Subcutaneous abdominal adipose tissue (tissue), 5 donors: ENCODE measurements at regions not wholly inside any gene's neighbourhood (a gene's known extent, or its start where the extent isn't known, plus 50 kb on each side); places are given as distances from the start of the nearest gene placed in this dataset.

Source experiments
- H3K27ac ChIP-seq: one replicate; pipeline ENCODE4 v1.7.0; 2013; ENCODE audit warnings: low read depth, mild to moderate bottlenecking, inconsistent platforms, low read length, moderate library complexity
- H3K27me3 ChIP-seq, 5 donors: one replicate each; pipeline ENCODE4 v1.7.0; 2013; ENCODE audit warnings: low read length in 5 of 5, inconsistent platforms in 1 of 5; ENCODE audit not compliant: control insufficient read depth in 5 of 5, insufficient read depth in 4 of 5
- H3K36me3 ChIP-seq, 5 donors: one replicate each; pipeline ENCODE4 v1.7.0; 2013; ENCODE audit warnings: low read length in 5 of 5; ENCODE audit not compliant: control insufficient read depth in 5 of 5, insufficient read depth in 5 of 5
- H3K4me1 ChIP-seq, 5 donors: one replicate each; pipeline ENCODE4 v1.7.0; 2013; ENCODE audit warnings: low read length in 5 of 5, mild to moderate bottlenecking in 3 of 5, moderate library complexity in 1 of 5; ENCODE audit not compliant: control insufficient read depth in 5 of 5, insufficient read depth in 5 of 5
- H3K4me3 ChIP-seq, 5 donors: one replicate each; pipeline ENCODE4 v1.7.0; 2013; ENCODE audit warnings: low read length in 5 of 5, low read depth in 1 of 5
- H3K9ac ChIP-seq, 5 donors: one replicate each; pipeline ENCODE4 v1.7.0; 2013; ENCODE audit warnings: low read length in 5 of 5, mild to moderate bottlenecking in 4 of 5, moderate library complexity in 3 of 5
- H3K9me3 ChIP-seq, 5 donors: one replicate each; pipeline ENCODE4 v1.7.0; 2013; ENCODE audit warnings: low read length in 5 of 5; ENCODE audit not compliant: control insufficient read depth in 5 of 5
- donor health status: healthy.
- donor health status: healthy.
- donor health status: healthy.
- donor health status: healthy.
- donor health status: healthy.

DNA sequence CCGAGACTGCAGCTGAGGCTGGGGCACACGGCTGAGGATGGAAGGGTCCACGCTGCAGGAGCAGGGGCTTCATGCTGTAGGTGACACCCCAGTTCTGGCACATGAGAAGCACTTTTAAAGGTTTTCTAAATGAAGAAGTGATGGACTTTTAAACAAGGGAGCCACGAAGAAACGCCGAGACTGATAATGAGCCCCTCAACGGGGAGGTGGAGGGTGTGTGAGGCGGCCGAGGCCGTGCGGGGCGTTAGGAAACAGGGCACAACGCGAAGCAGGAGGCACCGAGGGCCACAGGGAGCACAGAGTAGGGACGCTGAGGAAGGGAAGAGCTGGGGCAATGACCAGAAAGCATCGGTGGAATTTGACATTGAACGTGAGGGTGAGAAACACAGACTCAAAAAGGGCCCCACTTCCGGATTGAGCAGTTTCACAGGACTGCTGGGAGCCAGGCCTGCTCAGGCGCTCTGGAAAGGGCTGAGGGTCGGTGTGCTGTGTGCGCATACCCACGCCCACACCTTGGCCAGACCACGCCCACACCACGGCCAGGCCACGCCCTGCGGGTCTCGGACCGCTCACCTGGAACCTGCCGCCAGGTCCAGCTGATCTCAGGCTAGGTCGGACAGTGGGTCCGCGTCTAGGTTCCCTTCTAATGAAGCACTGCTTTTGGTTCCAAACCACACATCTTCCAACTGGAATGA, 115.7 kb downstream of the GYPC start:
- no peak overlapping the region for H3K4me3 ChIP-seq
- H3K36me3 ChIP-seq: no peaks in the 10 kb centered on the region
- H3K9me3 ChIP-seq: no peaks in the 10 kb centered on the region
- no peak overlapping the region for H3K27ac ChIP-seq
- no peak overlapping the region for H3K9ac ChIP-seq
- H3K27me3 ChIP-seq: no peaks in the 10 kb centered on the region
- peaks cover 7 to 29% (median 26%) of the 10 kb centered on the region in 5 donors for H3K4me1 ChIP-seq

DNA sequence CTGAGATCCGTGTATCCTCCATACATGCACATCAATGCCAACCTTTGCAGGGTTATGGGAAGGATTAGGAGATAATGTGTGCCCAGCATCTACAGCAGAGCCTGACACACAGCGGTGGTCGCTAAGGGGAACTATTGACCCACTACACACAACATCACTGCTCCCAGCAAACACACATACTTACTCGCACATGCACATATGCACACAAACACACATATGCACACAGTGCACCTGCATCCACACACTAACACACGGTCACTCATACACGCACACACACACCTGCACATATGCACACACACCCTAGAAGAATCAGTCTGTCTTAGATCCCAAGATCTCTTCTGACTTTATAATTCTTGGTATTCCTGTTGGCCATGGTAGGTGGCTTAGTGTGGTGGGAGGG, 118.3 kb downstream of the GYPC start:
- Histone ChIP-seq H3K27me3 (no peaks in the 10 kb centered on the region), H3K36me3 (no peaks in the 10 kb centered on the region), H3K9ac (no peak overlapping the region), H3K4me1 (peaks cover 7 to 34% (median 26%) of the 10 kb centered on the region in 5 donors), H3K27ac (no peak overlapping the region), H3K9me3 (no peaks in the 10 kb centered on the region), H3K4me3 (no peak overlapping the region)

DNA sequence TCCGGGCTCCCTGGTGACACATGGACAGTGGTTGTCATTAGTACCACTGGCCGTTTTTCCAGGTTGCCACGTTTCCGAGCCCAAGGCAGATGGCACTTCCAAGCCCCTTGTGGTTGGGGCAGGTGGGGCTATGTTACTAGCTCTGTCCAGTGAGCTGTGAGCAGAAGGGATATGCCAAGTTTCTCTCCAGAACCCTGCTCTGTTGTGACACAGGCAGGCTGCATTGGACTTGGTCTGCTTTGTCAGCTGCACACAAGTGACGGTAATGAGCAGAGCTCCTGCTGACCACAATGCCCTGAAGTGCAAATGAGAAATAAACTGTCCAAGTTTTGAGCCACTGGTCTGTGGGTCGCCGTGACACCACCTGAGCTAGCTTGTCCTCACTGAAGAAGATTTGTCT, 118.8 kb downstream of the GYPC start:
- Histone ChIP-seq H3K4me3 (no peak overlapping the region), H3K27ac (no peak overlapping the region)

DNA sequence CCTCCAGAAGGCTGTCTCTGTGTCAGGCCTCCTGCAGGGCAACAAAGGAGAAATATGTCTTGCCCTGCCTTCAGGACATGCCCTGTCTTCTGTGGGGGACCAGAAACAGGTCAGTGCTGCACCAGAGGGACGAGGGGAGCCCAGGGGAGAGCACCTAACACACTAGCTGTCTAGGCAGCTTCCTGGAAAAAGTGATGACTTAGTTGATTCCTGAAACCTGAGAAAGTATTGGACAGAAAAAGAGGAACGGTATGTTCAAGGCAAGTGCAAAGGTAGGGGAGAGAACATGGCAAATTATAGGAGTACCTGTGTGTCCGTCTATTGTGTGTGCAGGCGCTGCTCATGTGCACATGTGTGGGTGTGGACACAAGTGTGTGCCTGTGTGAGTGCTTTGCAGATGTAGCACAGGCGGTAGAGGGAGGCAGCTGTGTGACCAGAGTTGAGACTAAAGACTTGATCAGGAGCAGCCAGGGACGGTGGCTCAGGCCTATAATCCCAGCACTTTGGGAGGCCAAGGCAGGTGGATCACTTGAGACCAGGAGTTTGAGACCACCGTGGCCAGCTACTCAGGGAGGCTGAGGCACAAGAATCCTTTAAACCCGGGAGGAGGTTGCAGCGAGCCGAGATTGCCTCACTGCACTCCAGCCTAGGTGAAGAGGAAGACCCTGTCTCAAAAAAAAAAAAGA, 119.5 kb downstream of the GYPC start:
- Histone ChIP-seq H3K4me1 (peaks cover 7 to 34% (median 26%) of the 10 kb centered on the region in 5 donors), H3K36me3 (no peaks in the 10 kb centered on the region), H3K4me3 (no peak overlapping the region), H3K9me3 (no peaks in the 10 kb centered on the region), H3K9ac (no peak overlapping the region), H3K27me3 (no peaks in the 10 kb centered on the region), H3K27ac (peak overlapping the region; percentile 12)

More for the DNA sequence above, 118.8 kb downstream of the GYPC start:
- Histone ChIP-seq H3K9ac (no peak overlapping the region), H3K36me3 (no peaks in the 10 kb centered on the region), H3K4me1 (peaks cover 7 to 34% (median 26%) of the 10 kb centered on the region in 5 donors), H3K27me3 (no peaks in the 10 kb centered on the region), H3K9me3 (no peaks in the 10 kb centered on the region)

DNA sequence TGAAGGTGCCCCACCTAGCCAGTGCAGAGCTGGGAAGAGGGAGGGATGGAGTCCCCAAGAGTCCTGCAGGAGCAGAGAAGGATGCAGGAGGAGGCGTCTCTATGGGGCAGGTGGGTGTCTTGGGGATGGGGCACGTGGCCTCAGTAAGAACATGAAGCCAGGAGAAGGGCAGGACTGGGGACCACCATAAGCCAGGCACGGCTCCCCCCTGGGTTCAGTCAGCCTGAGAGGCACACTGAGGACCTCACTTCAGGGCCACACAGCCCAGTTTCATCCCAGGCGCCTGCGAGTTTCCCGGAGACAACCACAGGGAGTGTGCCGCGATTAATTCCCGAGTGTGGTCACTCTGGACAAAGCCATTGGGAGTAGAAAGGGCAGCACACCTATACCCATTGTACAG, 120.3 kb downstream of the GYPC start:
- Histone ChIP-seq H3K9ac (peak overlapping the region in 2 of 5 donors; percentile 29 to 49), H3K27ac (peak overlapping the region; percentile 67), H3K27me3 (no peaks in the 10 kb centered on the region), H3K36me3 (no peaks in the 10 kb centered on the region), H3K4me1 (peaks cover 7 to 34% (median 26%) of the 10 kb centered on the region in 5 donors), H3K9me3 (no peaks in the 10 kb centered on the region), H3K4me3 (peak overlapping the region; percentile 43 to 79 (median 51))

DNA sequence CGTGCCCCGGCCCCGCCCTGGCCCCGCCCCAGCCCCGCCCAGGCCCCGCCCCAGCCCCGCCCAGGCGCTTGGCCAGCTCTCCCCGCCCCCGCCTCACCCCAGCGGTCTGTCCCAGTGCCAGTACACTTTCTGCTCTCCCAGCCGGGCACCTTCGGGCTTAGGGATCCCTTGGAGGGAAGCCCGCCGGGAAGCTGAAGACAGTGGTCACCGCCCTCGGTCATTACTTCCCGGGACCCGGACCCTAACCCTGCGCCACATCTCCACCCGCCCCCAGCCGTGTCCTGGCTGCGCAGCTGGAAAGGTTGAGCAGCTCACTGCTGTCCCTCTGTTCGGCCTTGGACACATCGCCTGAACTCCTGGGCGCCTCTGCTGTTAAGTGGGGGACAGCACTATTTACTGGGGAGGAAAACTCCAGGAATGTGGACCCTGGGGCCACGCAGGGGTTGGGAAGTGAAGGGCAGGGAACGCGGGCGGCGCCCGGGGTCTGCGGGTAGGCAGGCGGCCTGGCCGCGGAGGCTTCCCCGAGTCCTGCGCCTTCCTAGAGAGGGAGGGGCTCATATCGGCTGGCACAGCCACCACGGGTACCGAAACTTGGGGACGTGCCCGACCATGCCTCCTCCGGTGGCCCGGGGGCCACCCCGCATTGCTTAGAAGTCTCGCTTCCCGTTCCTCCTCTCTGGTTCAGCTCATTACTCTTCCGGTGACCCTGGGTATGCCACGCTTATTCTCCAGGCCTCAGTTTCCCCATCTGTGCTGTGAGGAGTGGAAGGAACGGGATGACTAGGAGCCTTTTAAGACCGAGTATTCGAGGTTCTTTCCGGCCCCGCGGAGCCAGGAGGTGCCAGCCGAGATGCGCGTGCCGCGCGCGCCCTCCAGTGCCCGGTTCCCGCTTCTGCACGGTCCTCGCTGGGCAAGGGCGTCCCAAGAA, 121.0 kb downstream of the GYPC start:
- H3K4me3 ChIP-seq: peak overlapping the region; percentile 63 to 86 (median 78)
- peak overlapping the region; percentile 89 for H3K27ac ChIP-seq
- no peaks in the 10 kb centered on the region for H3K27me3 ChIP-seq

DNA sequence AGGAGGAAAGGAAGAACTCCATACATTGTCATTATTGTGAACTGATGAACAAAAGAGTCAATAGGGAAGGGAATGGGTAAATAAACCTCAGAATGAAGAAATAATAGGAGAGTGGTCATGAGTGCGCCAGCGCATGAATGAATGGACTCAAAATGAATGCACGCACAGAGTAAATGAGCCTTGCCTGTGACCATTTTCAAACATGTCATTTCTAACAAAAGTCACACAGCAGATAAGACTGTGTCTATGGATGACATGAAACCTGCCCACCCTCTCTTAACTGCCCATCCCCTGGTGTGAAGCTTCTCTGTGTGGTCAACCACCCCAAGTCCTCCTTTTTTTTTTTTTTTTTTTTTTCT, 121.1 kb upstream of the TEX51 start:
- H3K27ac ChIP-seq: peak overlapping the region; percentile 89
- H3K27me3 ChIP-seq: peaks cover 0 to 3% (median 0%) of the 10 kb centered on the region in 5 donors

More for the DNA sequence above, 121.0 kb downstream of the GYPC start:
- Histone ChIP-seq H3K9me3 (no peaks in the 10 kb centered on the region), H3K9ac (peak overlapping the region; percentile 81 to 89 (median 85)), H3K4me1 (peaks cover 7 to 34% (median 26%) of the 10 kb centered on the region in 5 donors), H3K36me3 (no peaks in the 10 kb centered on the region)

DNA sequence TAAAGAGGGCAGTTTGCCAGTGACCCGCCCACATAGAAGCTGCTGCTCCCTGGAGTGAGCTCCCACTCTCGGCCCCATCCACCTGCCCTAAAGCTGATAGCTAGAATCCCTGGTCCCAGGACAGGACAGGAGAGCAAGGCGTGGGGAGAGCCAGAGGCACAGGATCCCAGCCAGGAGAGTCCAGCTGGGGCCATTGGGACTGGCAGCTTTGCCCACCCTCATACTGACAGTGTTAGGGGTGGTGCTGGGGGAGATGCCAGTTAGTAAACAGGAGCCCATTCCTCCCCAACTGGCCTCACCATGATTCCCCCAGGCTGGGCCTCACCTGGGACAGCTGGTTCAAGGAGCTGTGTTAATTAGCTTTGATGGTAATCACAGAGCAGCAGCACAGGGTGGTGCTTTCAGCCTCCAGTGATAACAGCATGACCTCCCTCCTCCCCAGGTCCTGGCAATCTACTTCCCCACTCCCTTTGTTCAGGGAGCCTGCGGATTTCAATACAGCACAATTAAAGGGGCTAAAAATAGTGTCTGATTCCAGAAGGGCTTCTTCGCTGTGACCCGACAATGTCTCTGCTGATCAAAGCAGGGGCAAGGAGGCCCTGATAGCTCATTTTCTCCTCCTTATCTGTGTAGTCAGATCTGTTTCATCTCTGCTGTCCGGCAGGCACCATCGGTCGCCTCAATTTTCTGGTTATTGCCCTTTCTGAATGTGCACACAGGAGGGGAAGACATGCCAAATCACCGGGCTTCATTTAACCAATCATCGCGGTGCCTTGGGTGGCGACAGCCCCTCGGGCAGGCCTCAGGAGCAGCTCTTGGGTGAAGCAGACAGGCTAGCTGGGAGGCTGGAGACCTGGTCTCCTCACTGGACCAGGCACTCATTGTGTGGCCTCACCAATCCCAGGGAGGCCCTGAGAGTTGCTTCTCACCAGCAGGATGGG, 119.9 kb upstream of the TEX51 start:
- Histone ChIP-seq H3K4me3 (no peak overlapping the region), H3K27ac (no peak overlapping the region), H3K4me1 (peaks cover 7 to 30% (median 22%) of the 10 kb centered on the region in 5 donors), H3K9me3 (no peaks in the 10 kb centered on the region), H3K36me3 (no peaks in the 10 kb centered on the region), H3K27me3 (peaks cover 0 to 9% (median 0%) of the 10 kb centered on the region in 5 donors), H3K9ac (no peak overlapping the region)

More for the DNA sequence above, 121.1 kb upstream of the TEX51 start:
- Histone ChIP-seq H3K9me3 (no peaks in the 10 kb centered on the region), H3K4me1 (peaks cover 7 to 34% (median 26%) of the 10 kb centered on the region in 5 donors), H3K4me3 (peak overlapping the region in 3 of 5 donors; percentile 78 to 86 (median 79)), H3K36me3 (no peaks in the 10 kb centered on the region), H3K9ac (peak overlapping the region in 1 of 5 donors; percentile 87)

DNA sequence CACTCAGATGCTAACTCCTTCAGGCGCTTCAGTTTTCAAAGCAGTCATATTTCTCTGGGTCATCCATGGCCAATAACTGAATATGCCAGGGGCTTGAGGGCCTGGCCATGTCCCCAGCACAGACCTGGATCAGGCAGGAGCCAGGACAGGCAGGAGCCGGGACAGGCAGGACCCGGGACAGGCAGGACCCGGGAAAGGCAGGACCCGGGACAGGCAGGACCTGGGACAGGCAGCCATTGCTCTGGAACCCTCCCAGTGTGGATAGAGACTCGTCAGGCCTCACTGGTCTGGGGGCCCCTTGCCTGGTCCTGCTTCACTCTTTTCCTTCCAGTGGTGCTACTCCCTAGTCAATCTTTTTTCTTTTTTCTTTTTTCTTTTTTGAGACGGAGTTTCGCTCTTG, 117.5 kb upstream of the TEX51 start:
- H3K4me3 ChIP-seq: no peak overlapping the region
- peaks cover 0 to 2% (median 0%) of the 10 kb centered on the region in 5 donors for H3K9me3 ChIP-seq
- no peak overlapping the region for H3K9ac ChIP-seq
- H3K36me3 ChIP-seq: no peaks in the 10 kb centered on the region
- peaks cover 0 to 8% (median 4%) of the 10 kb centered on the region in 5 donors for H3K4me1 ChIP-seq
- peaks cover 0 to 9% (median 0%) of the 10 kb centered on the region in 5 donors for H3K27me3 ChIP-seq
- no peak overlapping the region for H3K27ac ChIP-seq
